HEK293 (cell line): ENCODE measurements at regions not wholly inside any gene's neighbourhood (a gene's known extent, or its start where the extent isn't known, plus 50 kb on each side); places are given as distances from the start of the nearest gene placed in this dataset.

Experiments
- CTCF ChIP-seq: fragments of 450-650 bp; formaldehyde crosslinking; IDR thresholded peaks from 2 replicates; pipeline ENCODE4 v1.5.1; 2016; ENCODE audit warnings: missing biosample characterization, missing genetic modification characterization
- HOXA7 ChIP-seq: sonication (generic); formaldehyde crosslinking; IDR thresholded peaks from 2 replicates; pipeline ENCODE4 v1.8.1; 2022; ENCODE audit warnings: missing genetic modification reagents, borderline replicate concordance
- HOXD13 ChIP-seq: sonication (generic); formaldehyde crosslinking; IDR thresholded peaks from 2 replicates; pipeline ENCODE4 v1.8.0; 2022; ENCODE audit warnings: missing genetic modification reagents, borderline replicate concordance
- KLF1 ChIP-seq: fragments of 450-650 bp; formaldehyde crosslinking; IDR thresholded peaks from 2 replicates; pipeline ENCODE4 v1.5.1; 2016; ENCODE audit warnings: missing biosample characterization, missing genetic modification characterization
- SALL2 ChIP-seq: fragments of 450-650 bp; formaldehyde crosslinking; IDR thresholded peaks from 2 replicates; pipeline ENCODE4 v1.5.0; 2017; ENCODE audit warnings: missing biosample characterization, mild to moderate bottlenecking, missing genetic modification characterization, borderline replicate concordance
- SETDB1 ChIP-seq: IDR thresholded peaks from one replicate; pipeline ENCODE4 v1.6.1; 2017; ENCODE audit warnings: mild to moderate bottlenecking, low read length, moderate library complexity, mixed read lengths; ENCODE audit not compliant: insufficient read length
- ZFP69B ChIP-seq: fragments of 450-650 bp; formaldehyde crosslinking; IDR thresholded peaks from 2 replicates; pipeline ENCODE4 v1.5.1; 2016; ENCODE audit warnings: missing biosample characterization, missing genetic modification characterization
- ZNF121 ChIP-seq: fragments of 450-650 bp; formaldehyde crosslinking; IDR thresholded peaks from 2 replicates; pipeline ENCODE4 v1.5.1; 2016; ENCODE audit warnings: missing biosample characterization, missing genetic modification characterization
- ZNF274 ChIP-seq, 2 experiments: fragments of 200-500 bp in 1 of 2; fragments of 450-650 bp in 1 of 2; sonication (Bioruptor generic) in 1 of 2; formaldehyde crosslinking in 1 of 2; IDR thresholded peaks; 2 replicates each; pipeline versions ENCODE4 v1.5.1 to v1.6.1; 2014 to 2016; ENCODE audit warnings: borderline replicate concordance in 1 of 2, inconsistent platforms in 1 of 2, low read length in 1 of 2, missing biosample characterization in 1 of 2, missing genetic modification characterization in 1 of 2
- ZNF335 ChIP-seq: fragments of 450-650 bp; formaldehyde crosslinking; conservative IDR thresholded peaks from 2 replicates; pipeline ENCODE4 v1.5.1; 2016; ENCODE audit warnings: missing biosample characterization, missing genetic modification characterization
- ZNF488 ChIP-seq: fragments of 450-650 bp; formaldehyde crosslinking; IDR thresholded peaks from 2 replicates; pipeline ENCODE4 v1.5.1; 2016; ENCODE audit warnings: missing biosample characterization, missing genetic modification characterization
- ZNF555 ChIP-seq: fragments of 450-650 bp; formaldehyde crosslinking; conservative IDR thresholded peaks from 2 replicates; pipeline ENCODE4 v1.5.1; 2017; ENCODE audit warnings: missing biosample characterization, mild to moderate bottlenecking, missing genetic modification characterization, inconsistent platforms
- ZSCAN30 ChIP-seq: fragments of 450-650 bp; IDR thresholded peaks from 2 replicates; pipeline ENCODE4 v1.5.1; 2018; ENCODE audit warnings: missing biosample characterization, mild to moderate bottlenecking, missing genetic modification characterization, moderate library complexity

GRCh38 chr1:113255038-113255719 is 135.1 kb upstream of the MAGI3 start:
- no peak for TF ChIP-seq SETDB1
- no peak for TF ChIP-seq ZNF274 (IDR thresholded peaks at IDR 0.05; ENCODE audit: low read length)
- no peak for TF ChIP-seq ZNF274 (tag by site-specific recombination; IDR thresholded peaks at IDR 0.05; ENCODE audit: borderline replicate concordance)
- no peak for TF ChIP-seq ZFP69B (tag by site-specific recombination)
- TF ChIP-seq ZNF555 (tag by site-specific recombination) = no peak
- no peak for TF ChIP-seq CTCF (tag by site-specific recombination)
- TF ChIP-seq ZNF488 (tag by site-specific recombination) = no peak
- no peak for TF ChIP-seq SALL2 (tag by site-specific recombination)
- no peak for TF ChIP-seq ZSCAN30
- no peak for TF ChIP-seq HOXD13 (CRISPR knock-in tag)
- no peak for TF ChIP-seq HOXA7
- no peak for TF ChIP-seq KLF1 (tag by site-specific recombination)
- no peak for TF ChIP-seq ZNF121 (tag by site-specific recombination)
- no peak for TF ChIP-seq ZNF335 (tag by site-specific recombination)
